ENCODE measurements at regions not wholly inside any gene's neighbourhood (a gene's known extent, or its start where the extent isn't known, plus 50 kb on each side); places are given as distances from the start of the nearest gene placed in this dataset.

GRCh38 chr2:8281950-8282857 is 399.7 kb upstream of the ID2 start:
- in situ Hi-C loops (cut with MboI): no loop called here
- H4K20me1 ChIP-seq (ENCODE audit: insufficient read depth): no peaks in the 10 kb centered on the region

GRCh38 chr2:8282858-8283252 is 399.0 kb upstream of the ID2 start:
- in situ Hi-C loops (cut with MboI): no loop called here
- Histone ChIP-seq H3K27me3 (replicated peaks; ENCODE audit: insufficient read depth) (no peaks in the 10 kb centered on the region), H3K27ac (no peak overlapping the region), H3K36me3 (ENCODE audit: low read depth) (no peaks in the 10 kb centered on the region), H3K4me1 (ENCODE audit: insufficient read depth) (no peaks in the 10 kb centered on the region), H4K20me1 (ENCODE audit: insufficient read depth) (no peaks in the 10 kb centered on the region), H3F3A (ENCODE audit: insufficient read depth) (no peaks in the 10 kb centered on the region), H3K9me2 (ENCODE audit: insufficient read depth) (no peaks in the 10 kb centered on the region), H3K9ac (no peak overlapping the region), H3K4me2 (ENCODE audit: unreplicated experiment) (no peak overlapping the region), H3K9me3 (ENCODE audit: low read depth) (no peaks in the 10 kb centered on the region), H3K4me3 (no peak overlapping the region), H2AFZ (no peak overlapping the region), H3K79me2 (ENCODE audit: insufficient read depth) (no peaks in the 10 kb centered on the region)
- TF ChIP-seq EZH2phosphoT487 (IDR thresholded peaks at IDR 0.05; ENCODE audit: insufficient read depth, low read depth): no peak
- no peak for TF ChIP-seq EZH2 (IDR thresholded peaks at IDR 0.05; ENCODE audit: insufficient read depth, poor library complexity, severe bottlenecking)
- WGBS, 2 experiments (ENCODE audit: low coverage in 1 of 2, low lambda C conversion rate in 2 of 2, missing lambda C conversion rate in 2 of 2): 93 to 94% methylated on average over 13 of the region's 13 CpGs
- no peak for DNase-seq

More at GRCh38 chr2:8281950-8282857, 399.7 kb upstream of the ID2 start:
- Histone ChIP-seq H3K4me2 (ENCODE audit: unreplicated experiment) (no peak overlapping the region), H3F3A (ENCODE audit: insufficient read depth) (no peaks in the 10 kb centered on the region), H2AFZ (no peak overlapping the region), H3K4me1 (ENCODE audit: insufficient read depth) (no peaks in the 10 kb centered on the region), H3K4me3 (no peak overlapping the region), H3K27me3 (replicated peaks; ENCODE audit: insufficient read depth) (no peaks in the 10 kb centered on the region), H3K79me2 (ENCODE audit: insufficient read depth) (no peaks in the 10 kb centered on the region), H3K9ac (no peak overlapping the region), H3K27ac (no peak overlapping the region), H3K9me3 (ENCODE audit: low read depth) (no peaks in the 10 kb centered on the region), H3K36me3 (ENCODE audit: low read depth) (no peaks in the 10 kb centered on the region), H3K9me2 (ENCODE audit: insufficient read depth) (no peaks in the 10 kb centered on the region)
- no peak for DNase-seq
- no peak for TF ChIP-seq EZH2phosphoT487 (IDR thresholded peaks at IDR 0.05; ENCODE audit: insufficient read depth, low read depth)
- TF ChIP-seq EZH2 (IDR thresholded peaks at IDR 0.05; ENCODE audit: insufficient read depth, poor library complexity, severe bottlenecking): no peak
- 89% methylated on average over 25 of the region's 25 CpGs for WGBS, 2 experiments (ENCODE audit: low coverage in 1 of 2, low lambda C conversion rate in 2 of 2, missing lambda C conversion rate in 2 of 2)

- in situ Hi-C loops (cut with MboI): no loop called here
- Histone ChIP-seq H3K4me2 (ENCODE audit: unreplicated experiment) (no peak overlapping the region), H3K9me2 (ENCODE audit: insufficient read depth) (no peaks in the 10 kb centered on the region), H4K20me1 (ENCODE audit: insufficient read depth) (no peaks in the 10 kb centered on the region), H3F3A (ENCODE audit: insufficient read depth) (no peaks in the 10 kb centered on the region), H3K27me3 (replicated peaks; ENCODE audit: insufficient read depth) (no peaks in the 10 kb centered on the region), H3K79me2 (ENCODE audit: insufficient read depth) (no peaks in the 10 kb centered on the region), H3K4me1 (ENCODE audit: insufficient read depth) (no peaks in the 10 kb centered on the region), H2AFZ (no peak overlapping the region), H3K9me3 (ENCODE audit: low read depth) (no peaks in the 10 kb centered on the region), H3K4me3 (no peak overlapping the region), H3K36me3 (ENCODE audit: low read depth) (no peaks in the 10 kb centered on the region), H3K27ac (no peak overlapping the region), H3K9ac (no peak overlapping the region)
- peak; percentile 24 for DNase-seq
- TF ChIP-seq EZH2phosphoT487 (IDR thresholded peaks at IDR 0.05; ENCODE audit: insufficient read depth, low read depth) (no peak), EZH2 (IDR thresholded peaks at IDR 0.05; ENCODE audit: insufficient read depth, poor library complexity, severe bottlenecking) (no peak)
- WGBS, 2 experiments (ENCODE audit: low coverage in 1 of 2, low lambda C conversion rate in 2 of 2, missing lambda C conversion rate in 2 of 2): 69 to 75% methylated on average over 3 of the region's 3 CpGs
Observed at GRCh38 chr2:8285081-8285480, 396.8 kb upstream of the ID2 start.

- Histone ChIP-seq H4K20me1 (ENCODE audit: insufficient read depth) (no peaks in the 10 kb centered on the region), H3K4me3 (no peak overlapping the region), H3K79me2 (ENCODE audit: insufficient read depth) (no peaks in the 10 kb centered on the region), H3K9me3 (ENCODE audit: low read depth) (no peaks in the 10 kb centered on the region), H3K9ac (no peak overlapping the region), H3K27me3 (replicated peaks; ENCODE audit: insufficient read depth) (no peaks in the 10 kb centered on the region), H3K36me3 (ENCODE audit: low read depth) (no peaks in the 10 kb centered on the region), H3F3A (ENCODE audit: insufficient read depth) (no peaks in the 10 kb centered on the region), H3K27ac (no peak overlapping the region), H3K4me1 (ENCODE audit: insufficient read depth) (no peaks in the 10 kb centered on the region), H2AFZ (no peak overlapping the region), H3K9me2 (ENCODE audit: insufficient read depth) (no peaks in the 10 kb centered on the region), H3K4me2 (ENCODE audit: unreplicated experiment) (no peak overlapping the region)
- no peak for DNase-seq
- 81 to 90% methylated on average over 5 of the region's 5 CpGs for WGBS, 2 experiments (ENCODE audit: low coverage in 1 of 2, low lambda C conversion rate in 2 of 2, missing lambda C conversion rate in 2 of 2)
- no peak for TF ChIP-seq EZH2 (IDR thresholded peaks at IDR 0.05; ENCODE audit: insufficient read depth, poor library complexity, severe bottlenecking)
- no peak for TF ChIP-seq EZH2phosphoT487 (IDR thresholded peaks at IDR 0.05; ENCODE audit: insufficient read depth, low read depth)
- in situ Hi-C loops (cut with MboI): no loop called here
Observed at GRCh38 chr2:8285898-8286297, 396.0 kb upstream of the ID2 start.

All from GM23248 (cell line).